GM06990 (cell line): ENCODE measurements at regions not wholly inside any gene's neighbourhood (a gene's known extent, or its start where the extent isn't known, plus 50 kb on each side); places are given as distances from the start of the nearest gene placed in this dataset.

ENCODE experiments used
- DNase-seq: peaks from one replicate; pipeline ENCODE4 v3.0.0-alpha.2; 2011; ENCODE audit not compliant: insufficient read length; ENCODE audit errors: extremely low read depth
- H3K27me3 ChIP-seq: replicated peaks from 2 replicates; pipeline ENCODE4 v1.6.0; 2011; ENCODE audit warnings: low read length; ENCODE audit not compliant: control insufficient read depth, insufficient read depth
- H3K36me3 ChIP-seq: 2 replicates; pipeline ENCODE4 v1.5.1; 2011; ENCODE audit warnings: low read length; ENCODE audit not compliant: control insufficient read depth, insufficient read depth
- H3K4me3 ChIP-seq: replicated peaks from 2 replicates; pipeline ENCODE4 v1.5.1; 2011; ENCODE audit warnings: low read depth, mild to moderate bottlenecking, control low read depth, low read length
- TF ChIP-seq, protein P1 (sequence below): IDR thresholded peaks from 2 replicates; pipeline ENCODE4 v1.5.1; 2011; ENCODE audit warnings: low read length, control low read depth, mild to moderate bottlenecking, inconsistent platforms; ENCODE audit not compliant: insufficient read depth, poor library complexity, severe bottlenecking

DNA sequence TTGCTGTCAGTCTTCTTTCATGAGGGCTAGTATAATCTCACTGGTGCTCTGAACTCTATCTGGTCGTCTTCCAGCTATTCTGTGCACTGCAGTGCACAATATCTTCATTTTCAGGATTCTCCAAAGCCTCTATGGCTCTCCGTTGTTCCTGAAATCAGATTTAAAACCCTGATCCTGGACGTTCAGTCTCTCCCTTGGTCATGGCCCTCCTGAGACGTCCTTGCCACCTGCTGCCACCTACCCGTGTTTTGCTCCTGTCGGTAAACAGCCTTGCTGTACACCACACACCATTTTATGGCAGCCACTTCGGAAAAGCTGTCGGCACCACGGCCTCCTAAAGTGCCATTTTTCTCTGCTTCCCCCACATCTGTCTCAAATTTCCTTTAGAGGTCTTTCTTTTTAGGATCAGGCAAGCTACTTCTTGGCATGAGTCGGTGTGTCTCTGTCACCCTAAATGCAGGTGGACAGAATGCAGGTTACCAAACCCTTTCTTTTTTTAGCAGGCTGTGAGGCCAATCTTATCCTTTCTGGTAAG is 170.0 kb downstream of the HRH4 start:
- peaks cover 3% of the 10 kb centered on the region for H3K27me3 ChIP-seq
- TF ChIP-seq, protein P1, sequence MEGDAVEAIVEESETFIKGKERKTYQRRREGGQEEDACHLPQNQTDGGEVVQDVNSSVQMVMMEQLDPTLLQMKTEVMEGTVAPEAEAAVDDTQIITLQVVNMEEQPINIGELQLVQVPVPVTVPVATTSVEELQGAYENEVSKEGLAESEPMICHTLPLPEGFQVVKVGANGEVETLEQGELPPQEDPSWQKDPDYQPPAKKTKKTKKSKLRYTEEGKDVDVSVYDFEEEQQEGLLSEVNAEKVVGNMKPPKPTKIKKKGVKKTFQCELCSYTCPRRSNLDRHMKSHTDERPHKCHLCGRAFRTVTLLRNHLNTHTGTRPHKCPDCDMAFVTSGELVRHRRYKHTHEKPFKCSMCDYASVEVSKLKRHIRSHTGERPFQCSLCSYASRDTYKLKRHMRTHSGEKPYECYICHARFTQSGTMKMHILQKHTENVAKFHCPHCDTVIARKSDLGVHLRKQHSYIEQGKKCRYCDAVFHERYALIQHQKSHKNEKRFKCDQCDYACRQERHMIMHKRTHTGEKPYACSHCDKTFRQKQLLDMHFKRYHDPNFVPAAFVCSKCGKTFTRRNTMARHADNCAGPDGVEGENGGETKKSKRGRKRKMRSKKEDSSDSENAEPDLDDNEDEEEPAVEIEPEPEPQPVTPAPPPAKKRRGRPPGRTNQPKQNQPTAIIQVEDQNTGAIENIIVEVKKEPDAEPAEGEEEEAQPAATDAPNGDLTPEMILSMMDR = no peak
- no peak for DNase-seq
- H3K4me3 ChIP-seq = no peak overlapping the region
- no peaks in the 10 kb centered on the region for H3K36me3 ChIP-seq

DNA sequence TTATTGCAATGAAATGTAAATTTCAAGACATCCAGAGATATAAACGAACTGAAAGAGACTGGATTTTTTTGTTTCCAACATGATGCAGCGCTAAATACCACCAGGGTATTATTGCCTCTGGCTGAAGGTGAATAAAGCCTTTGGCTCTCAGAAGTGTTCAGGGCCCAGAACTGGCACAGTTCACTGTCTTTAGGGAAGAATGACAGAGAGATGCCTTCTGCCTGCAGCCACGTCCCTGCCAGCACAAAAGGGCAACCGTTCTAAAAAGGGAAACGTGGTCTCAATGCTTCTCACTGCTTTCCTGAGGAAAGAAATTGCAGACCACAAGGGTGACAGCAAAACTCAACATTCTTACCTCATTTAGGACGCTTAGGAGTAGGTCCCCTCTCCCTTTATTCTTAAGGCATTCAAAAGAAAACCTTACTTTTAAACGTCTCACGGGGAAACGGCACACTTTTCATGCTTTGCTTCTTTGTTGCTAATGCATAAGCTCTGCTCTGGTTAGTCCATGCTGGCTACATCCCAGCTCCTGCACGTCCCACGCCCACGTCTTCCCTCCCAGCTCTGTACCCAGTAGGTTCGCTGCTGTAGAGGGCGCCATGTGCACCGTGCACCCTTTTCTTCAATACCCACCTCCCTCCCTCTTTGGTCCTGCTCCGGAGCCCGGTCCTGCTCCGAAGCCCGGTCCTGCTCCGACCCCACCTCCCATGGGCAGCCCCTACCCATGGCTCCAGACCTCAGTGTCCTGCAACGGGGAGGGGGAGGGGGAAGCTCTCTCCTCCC is 171.0 kb downstream of the HRH4 start:
- DNase-seq = no peak
- H3K36me3 ChIP-seq = no peaks in the 10 kb centered on the region
- H3K27me3 ChIP-seq = peaks cover 3% of the 10 kb centered on the region
- TF ChIP-seq, protein P1 = no peak
- no peak overlapping the region for H3K4me3 ChIP-seq

DNA sequence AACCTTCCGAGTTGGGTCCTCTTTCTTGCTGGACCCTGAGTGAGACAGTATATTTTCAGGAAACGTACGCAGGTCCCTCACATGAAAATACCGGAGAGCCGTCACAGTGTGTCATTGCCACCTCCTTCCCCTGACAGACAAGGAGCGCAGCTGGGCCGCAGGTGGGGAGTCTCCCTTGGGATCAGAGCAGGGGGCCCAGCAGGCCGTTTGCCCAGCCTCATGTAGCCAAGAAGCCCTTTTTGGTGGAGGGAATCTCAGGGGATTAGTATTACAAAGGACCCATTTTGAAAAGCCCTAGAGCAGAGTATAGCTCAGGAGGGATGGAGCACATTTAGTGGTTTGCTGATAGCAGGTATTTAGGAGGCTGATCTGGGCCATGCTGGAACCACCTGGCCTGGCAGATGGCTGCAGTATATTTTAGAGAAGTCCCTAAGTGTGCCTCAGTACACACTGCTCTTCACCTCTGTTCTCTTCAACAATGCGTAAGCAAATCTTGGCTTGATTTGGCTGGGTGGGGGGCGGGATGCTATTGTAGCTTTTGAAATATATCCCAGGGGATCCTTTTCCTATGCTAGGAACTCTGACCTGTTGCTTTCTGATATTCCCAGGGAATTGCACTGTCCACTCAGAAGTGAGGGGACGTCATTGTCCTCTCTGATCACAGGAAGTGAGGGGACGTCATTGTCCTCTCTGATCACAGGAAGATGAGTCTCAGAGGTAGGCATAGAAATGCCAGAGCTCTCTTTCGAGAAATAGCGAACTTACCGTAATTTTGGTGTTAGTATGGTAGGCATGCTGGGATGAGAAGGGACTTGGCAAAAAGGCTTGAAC is 171.9 kb downstream of the HRH4 start:
- Histone ChIP-seq H3K36me3 (no peaks in the 10 kb centered on the region), H3K27me3 (peaks cover 3% of the 10 kb centered on the region), H3K4me3 (no peak overlapping the region)
- TF ChIP-seq, protein P1 = no peak
- no peak for DNase-seq

DNA sequence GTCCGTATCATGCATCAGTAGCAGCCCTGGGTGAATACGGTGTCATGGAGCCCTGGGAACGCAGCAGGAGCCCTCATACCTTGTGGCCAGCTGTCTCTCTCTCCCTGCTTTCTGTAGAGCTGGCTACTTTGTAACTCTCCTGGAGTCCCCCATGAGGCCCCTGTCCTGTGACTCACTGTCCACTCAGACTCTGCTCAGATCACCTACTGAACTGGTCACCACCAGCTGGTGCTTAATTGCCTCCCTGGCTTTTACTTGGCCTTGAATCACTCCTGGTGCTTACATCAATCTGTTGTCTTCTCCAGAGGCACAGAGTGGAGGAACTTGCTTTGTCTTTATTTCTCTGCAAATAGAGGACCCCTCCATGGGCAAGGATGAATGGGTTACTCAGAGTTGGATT is 172.7 kb downstream of the HRH4 start:
- TF ChIP-seq, protein P1 = no peak
- H3K36me3 ChIP-seq = no peaks in the 10 kb centered on the region
- no peak overlapping the region for H3K4me3 ChIP-seq
- no peak for DNase-seq
- peaks cover 3% of the 10 kb centered on the region for H3K27me3 ChIP-seq

DNA sequence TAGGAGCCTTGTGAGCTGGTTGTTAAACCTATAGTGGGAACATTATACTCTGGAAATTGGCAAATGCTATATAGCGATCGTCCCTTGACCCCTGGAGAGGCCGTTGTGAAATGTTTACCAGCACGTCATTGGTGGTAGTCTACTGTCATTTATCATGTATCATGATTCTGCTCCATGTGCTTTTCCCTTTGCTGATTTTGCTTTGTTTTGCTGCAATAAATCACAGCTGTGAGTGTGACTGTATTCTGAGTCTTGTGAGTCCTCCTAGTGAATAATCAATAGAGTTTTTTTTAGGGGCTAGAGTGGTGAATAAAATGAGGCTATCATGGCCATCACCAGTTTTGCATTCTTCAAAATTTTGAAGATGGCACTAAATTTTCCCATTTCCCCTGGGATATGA is 189.1 kb downstream of the HRH4 start:
- no peak for DNase-seq
- Histone ChIP-seq H3K36me3 (no peaks in the 10 kb centered on the region), H3K4me3 (no peak overlapping the region), H3K27me3 (no peaks in the 10 kb centered on the region)
- TF ChIP-seq, protein P1 = no peak
